Ovary (tissue), 7 donors: ENCODE measurements at regions not wholly inside any gene's neighbourhood (a gene's known extent, or its start where the extent isn't known, plus 50 kb on each side); places are given as distances from the start of the nearest gene placed in this dataset.

Experiments
- DNase-seq, 5 donors: peaks; one replicate each; pipeline ENCODE4 v3.0.0-alpha.2; 2019 to 2020
- H3K27ac ChIP-seq, 2 donors: fragments of 200-600 bp; one replicate each; pipeline versions ENCODE4 v1.5.1 to v1.8.0; 2019 to 2022
- H3K27me3 ChIP-seq: fragments of 200-600 bp; one replicate; pipeline ENCODE4 v1.8.0; 2022
- H3K36me3 ChIP-seq: fragments of 200-600 bp; sonication (generic); one replicate; pipeline ENCODE4 v1.5.1; 2019
- H3K4me1 ChIP-seq: one replicate; pipeline ENCODE4 v1.8.1; 2013; ENCODE audit warnings: mild to moderate bottlenecking, moderate library complexity; ENCODE audit not compliant: insufficient read depth
- H3K4me3 ChIP-seq: fragments of 200-600 bp; sonication (generic); one replicate; pipeline ENCODE4 v1.5.1; 2017
- H3K9me3 ChIP-seq, 2 donors: fragments of 200-600 bp in 1 of 2; sonication (generic) in 1 of 2; one replicate each; pipeline versions ENCODE4 v1.5.1 to v1.8.1; 2013 to 2019; ENCODE audit warnings: mild to moderate bottlenecking in 1 of 2, moderate library complexity in 1 of 2
- CTCF ChIP-seq, 3 donors: fragments of 450-650 bp in 2 of 3; fragments of 200-600 bp in 1 of 3; IDR thresholded peaks; one replicate each; pipeline versions ENCODE4 v1.5.1 to v1.8.0; 2016 to 2022; ENCODE audit warnings: antibody characterized with exemption in 3 of 3, mild to moderate bottlenecking in 1 of 3
- EP300 ChIP-seq: sonication (generic); formaldehyde crosslinking; IDR thresholded peaks from one replicate; pipeline ENCODE4 v1.6.1; 2017; ENCODE audit warnings: antibody characterized with exemption
- POLR2A ChIP-seq: fragments of 450-650 bp; IDR thresholded peaks from one replicate; pipeline ENCODE4 v1.6.1; 2017; ENCODE audit warnings: antibody characterized with exemption, mild to moderate bottlenecking, moderate library complexity
- WGBS, 3 donors: extraction: QIAGEN DNeasy Blood & Tissue Kit in 1 of 3; methylation state at CpG; one replicate each; pipeline versions ENCODE4 v1.1.5 to v1.1.7; 2013 to 2017; 5-methylcytosine and 5-hydroxymethylcytosine counted together
- intact Hi-C, 4 donors: fragments of 100-400 bp; cut with DNase I; formaldehyde crosslinking; loops; one replicate each; pipeline versions ENCODE4 v1.11.0 to v1.15.1; 2022 to 2023
- donor health status: DM: no; HTN: no; CAD: no; lungs with moderate emphysema.
- donor health status: DM: no; HTN: no; CAD: no.
- donor health status: Bipolar disorder and iron deficiency.
- donor health status: DM: no; HTN: no; CAD: no.
- donor health status: DM: yes; HTN: yes; CAD: no.

GRCh38 chrX:25343060-25343459 is 327.3 kb upstream of the ARX start:
- Histone ChIP-seq H3K9me3 (no peaks in the 10 kb centered on the region), H3K27ac (no peak overlapping the region), H3K27me3 (no peaks in the 10 kb centered on the region), H3K4me3 (no peak overlapping the region), H3K4me1 (no peaks in the 10 kb centered on the region), H3K36me3 (no peaks in the 10 kb centered on the region)
- no peak for TF ChIP-seq POLR2A
- TF ChIP-seq CTCF (IDR thresholded peaks at IDR 0.05): no peak
- no peak for TF ChIP-seq EP300
- no peak for DNase-seq
- intact Hi-C loops: no loop called here
- 19 to 32% (median 20%) methylated on average over 1 of the region's 1 CpG for WGBS, 3 donors

GRCh38 chrX:25337841-25338240 is 322.1 kb upstream of the ARX start:
- no peak for TF ChIP-seq CTCF (IDR thresholded peaks at IDR 0.05)
- Histone ChIP-seq H3K27ac (no peak overlapping the region), H3K9me3 (no peaks in the 10 kb centered on the region), H3K4me3 (no peak overlapping the region), H3K27me3 (no peaks in the 10 kb centered on the region), H3K4me1 (no peaks in the 10 kb centered on the region), H3K36me3 (no peaks in the 10 kb centered on the region)
- WGBS, 3 donors: 85 to 90% (median 87%) methylated on average over 7 of the region's 7 CpGs
- DNase-seq: no peak
- intact Hi-C loops: no loop called here

DNA sequence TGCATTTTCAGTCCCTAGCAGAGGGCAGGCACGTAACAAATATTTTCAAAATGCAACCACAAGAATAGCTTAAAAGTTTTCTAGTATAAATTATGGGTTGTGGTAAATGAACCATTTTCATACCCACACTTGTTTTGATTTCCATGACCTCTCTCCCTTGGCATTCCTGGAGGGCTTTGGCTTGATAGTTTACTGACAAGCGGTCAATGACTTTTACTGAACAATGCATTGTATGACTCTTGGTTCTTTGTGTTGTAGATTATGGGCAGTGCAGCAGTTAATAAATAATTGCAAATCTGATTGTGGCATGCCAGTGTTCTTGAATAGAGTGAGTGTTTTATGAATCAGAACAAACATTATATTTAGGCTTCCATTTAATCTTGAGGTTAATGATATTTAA is 285.2 kb upstream of the ARX start:
- Histone ChIP-seq H3K27ac (no peak overlapping the region), H3K4me1 (no peaks in the 10 kb centered on the region), H3K9me3 (no peaks in the 10 kb centered on the region), H3K27me3 (no peaks in the 10 kb centered on the region), H3K4me3 (no peak overlapping the region), H3K36me3 (no peaks in the 10 kb centered on the region)
- intact Hi-C loops: no loop called here
- DNase-seq: no peak
- WGBS, 3 donors: 66 to 78% (median 74%) methylated on average over 2 of the region's 2 CpGs
- TF ChIP-seq POLR2A (no peak), CTCF (IDR thresholded peaks at IDR 0.05) (no peak), EP300 (no peak)

DNA sequence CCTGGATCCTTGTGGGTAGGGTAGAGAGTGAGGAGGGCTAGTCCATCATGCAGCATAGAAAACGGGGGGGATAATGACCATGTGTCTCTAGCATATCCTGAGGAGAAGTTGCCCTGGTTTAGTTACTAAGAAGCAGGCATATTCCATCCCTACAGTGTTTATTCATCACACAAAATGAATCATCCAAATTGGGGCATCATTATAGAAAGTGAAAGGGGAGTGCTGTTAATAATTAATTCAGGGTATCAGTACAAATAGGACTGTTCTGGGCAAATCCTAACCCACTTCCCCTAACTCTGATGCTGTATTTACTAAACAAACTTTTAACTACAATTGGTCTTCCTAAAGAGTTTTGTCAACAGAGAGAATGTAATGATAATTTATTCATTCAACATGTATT is 281.1 kb upstream of the ARX start:
- H3K27me3 ChIP-seq: no peaks in the 10 kb centered on the region
- no peaks in the 10 kb centered on the region for H3K4me1 ChIP-seq
- no peak for DNase-seq
- 30 to 39% (median 39%) methylated on average over 1 of the region's 1 CpG for WGBS, 3 donors
- no peaks in the 10 kb centered on the region for H3K36me3 ChIP-seq
- TF ChIP-seq EP300 (no peak), CTCF (IDR thresholded peaks at IDR 0.05) (no peak), POLR2A (no peak)
- H3K4me3 ChIP-seq: no peak overlapping the region
- H3K9me3 ChIP-seq: no peaks in the 10 kb centered on the region
- no peak overlapping the region for H3K27ac ChIP-seq
- intact Hi-C loops: no loop called here

DNA sequence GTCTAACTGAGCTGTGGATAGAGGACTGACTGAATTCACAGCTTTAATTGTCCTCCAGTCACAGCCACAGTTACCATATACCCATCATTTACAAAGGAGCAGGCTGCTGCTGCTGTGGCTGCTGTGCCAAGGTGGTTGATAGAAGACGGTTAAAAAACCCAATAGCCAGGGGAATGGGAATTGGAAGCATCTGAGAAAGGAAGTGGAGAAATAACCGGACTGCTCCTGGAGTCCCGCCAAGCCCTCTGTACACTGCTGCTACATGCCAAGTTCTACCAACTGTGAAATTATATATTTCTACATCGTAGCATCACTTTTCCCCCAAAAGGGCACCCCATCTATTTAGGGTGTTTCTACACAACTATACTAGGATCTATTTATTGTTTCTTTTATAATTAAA is 279.7 kb upstream of the ARX start:
- H3K4me1 ChIP-seq: no peaks in the 10 kb centered on the region
- TF ChIP-seq EP300 (no peak), CTCF (IDR thresholded peaks at IDR 0.05) (no peak), POLR2A (no peak)
- WGBS, 3 donors: 44 to 60% (median 48%) methylated on average over 4 of the region's 4 CpGs
- DNase-seq: no peak
- H3K27ac ChIP-seq: no peak overlapping the region
- no peaks in the 10 kb centered on the region for H3K36me3 ChIP-seq
- no peaks in the 10 kb centered on the region for H3K9me3 ChIP-seq
- H3K27me3 ChIP-seq: no peaks in the 10 kb centered on the region
- H3K4me3 ChIP-seq: no peak overlapping the region
- intact Hi-C loops: no loop called here
